ENCODE measurements at regions not wholly inside any gene's neighbourhood (a gene's known extent, or its start where the extent isn't known, plus 50 kb on each side); places are given as distances from the start of the nearest gene placed in this dataset.

DNA sequence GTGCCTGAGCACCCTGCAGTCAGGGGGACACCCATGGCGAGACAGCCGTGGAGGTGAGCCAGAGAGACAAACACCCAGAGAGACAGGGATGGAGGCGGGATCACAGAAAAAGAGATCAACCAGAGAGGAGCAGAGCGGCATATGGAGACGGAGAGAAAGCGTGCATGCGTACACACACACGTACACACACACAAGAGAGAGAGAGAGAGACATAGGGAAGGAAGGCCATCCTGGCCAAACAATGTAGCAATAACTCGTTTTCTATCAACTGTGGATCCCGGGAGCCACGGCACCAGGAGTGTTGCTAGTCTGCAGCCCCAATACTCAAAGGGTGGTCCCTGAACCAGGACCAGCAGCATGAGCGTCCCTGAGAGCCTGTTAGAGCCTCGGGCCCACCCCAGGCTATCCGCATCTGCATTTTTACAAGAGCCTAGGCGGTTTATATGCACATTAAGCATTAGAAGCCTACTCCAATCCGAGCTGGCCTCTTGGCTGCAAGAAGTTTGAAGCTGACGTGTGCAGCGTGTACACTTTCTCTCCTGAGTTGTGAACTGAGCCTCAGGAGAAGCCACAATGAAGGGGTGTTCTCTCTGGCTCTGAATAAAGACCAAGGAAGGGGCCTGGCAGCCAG is 50.1 kb upstream of the MYCN start:
- TF ChIP-seq, protein P1, sequence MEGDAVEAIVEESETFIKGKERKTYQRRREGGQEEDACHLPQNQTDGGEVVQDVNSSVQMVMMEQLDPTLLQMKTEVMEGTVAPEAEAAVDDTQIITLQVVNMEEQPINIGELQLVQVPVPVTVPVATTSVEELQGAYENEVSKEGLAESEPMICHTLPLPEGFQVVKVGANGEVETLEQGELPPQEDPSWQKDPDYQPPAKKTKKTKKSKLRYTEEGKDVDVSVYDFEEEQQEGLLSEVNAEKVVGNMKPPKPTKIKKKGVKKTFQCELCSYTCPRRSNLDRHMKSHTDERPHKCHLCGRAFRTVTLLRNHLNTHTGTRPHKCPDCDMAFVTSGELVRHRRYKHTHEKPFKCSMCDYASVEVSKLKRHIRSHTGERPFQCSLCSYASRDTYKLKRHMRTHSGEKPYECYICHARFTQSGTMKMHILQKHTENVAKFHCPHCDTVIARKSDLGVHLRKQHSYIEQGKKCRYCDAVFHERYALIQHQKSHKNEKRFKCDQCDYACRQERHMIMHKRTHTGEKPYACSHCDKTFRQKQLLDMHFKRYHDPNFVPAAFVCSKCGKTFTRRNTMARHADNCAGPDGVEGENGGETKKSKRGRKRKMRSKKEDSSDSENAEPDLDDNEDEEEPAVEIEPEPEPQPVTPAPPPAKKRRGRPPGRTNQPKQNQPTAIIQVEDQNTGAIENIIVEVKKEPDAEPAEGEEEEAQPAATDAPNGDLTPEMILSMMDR (IDR thresholded peaks at IDR 0.05) = no peak
- no peak for TF ChIP-seq ZFX (IDR thresholded peaks at IDR 0.05; ENCODE audit: borderline replicate concordance)

Measured in 22Rv1 (cell line).